NCI-H460 (cell line): ENCODE measurements at regions not wholly inside any gene's neighbourhood (a gene's known extent, or its start where the extent isn't known, plus 50 kb on each side); places are given as distances from the start of the nearest gene placed in this dataset.
"Not testable (repeated sequence)": the region's sequence is repeated elsewhere in the genome, so short reads cannot be mapped to it uniquely, and the experiment has no call there.

Source experiments
- DNase-seq: peaks from one replicate; pipeline ENCODE4 v3.0.0-alpha.2; 2016; ENCODE audit warnings: low read depth; ENCODE audit errors: extremely low read depth

DNA sequence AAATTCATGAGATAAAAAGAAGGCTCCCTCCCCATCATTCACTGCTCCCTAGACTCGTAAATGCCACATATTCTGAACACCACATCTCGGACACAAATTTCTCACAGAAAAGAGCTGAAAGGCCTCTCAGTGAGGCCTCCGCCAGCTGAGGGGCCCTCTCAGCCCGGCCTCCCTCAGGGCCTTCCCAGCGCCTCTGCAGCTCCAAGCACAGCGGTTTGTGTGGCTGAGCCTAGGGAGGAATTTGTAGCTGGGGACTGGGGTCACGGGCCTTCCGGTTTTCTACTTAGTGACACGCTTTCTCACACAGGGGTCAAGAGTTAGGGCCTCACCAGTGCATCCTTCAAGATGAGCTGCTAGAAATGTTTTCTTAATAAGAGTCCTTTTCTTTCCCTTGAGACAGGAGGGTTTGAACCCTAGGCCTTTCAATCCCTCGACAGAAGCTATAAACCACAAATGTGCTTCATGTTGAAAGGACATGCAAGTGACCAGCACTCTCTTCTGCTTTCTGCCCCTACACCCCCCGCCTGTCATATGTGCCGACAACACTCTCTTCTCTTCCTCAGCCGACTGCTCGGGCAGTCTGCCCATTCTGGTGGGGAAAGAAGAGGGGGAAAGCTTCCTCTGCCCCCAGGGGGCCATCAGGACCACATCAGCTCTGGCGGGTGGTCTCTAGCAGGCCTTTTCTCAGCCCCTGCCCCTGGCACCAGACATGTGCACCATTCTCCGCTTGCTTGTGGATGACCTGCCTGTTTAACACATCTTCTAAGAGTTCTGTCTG lies 104.9 kb downstream of the CHIC2 start:
- no peak for DNase-seq

DNA sequence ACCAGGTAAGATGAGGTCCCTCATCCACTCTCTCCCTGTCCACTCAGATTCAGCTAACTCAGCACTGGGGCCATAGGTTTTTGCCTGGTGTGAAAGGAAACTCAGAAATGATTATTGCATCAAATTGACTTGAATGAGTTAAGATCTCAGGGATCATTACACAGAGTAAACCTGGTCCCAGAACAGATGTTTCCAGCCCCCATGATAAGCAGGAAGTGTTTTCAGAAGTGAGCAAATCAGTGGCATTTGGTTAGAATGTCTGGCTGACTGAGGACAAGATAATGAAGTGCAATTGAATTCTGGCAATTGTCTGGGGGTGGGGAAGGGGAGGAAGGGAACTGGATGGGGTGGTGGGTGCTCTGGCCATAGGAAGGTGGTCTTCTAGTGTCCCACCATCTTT lies 108.0 kb downstream of the CHIC2 start:
- no peak for DNase-seq

DNA sequence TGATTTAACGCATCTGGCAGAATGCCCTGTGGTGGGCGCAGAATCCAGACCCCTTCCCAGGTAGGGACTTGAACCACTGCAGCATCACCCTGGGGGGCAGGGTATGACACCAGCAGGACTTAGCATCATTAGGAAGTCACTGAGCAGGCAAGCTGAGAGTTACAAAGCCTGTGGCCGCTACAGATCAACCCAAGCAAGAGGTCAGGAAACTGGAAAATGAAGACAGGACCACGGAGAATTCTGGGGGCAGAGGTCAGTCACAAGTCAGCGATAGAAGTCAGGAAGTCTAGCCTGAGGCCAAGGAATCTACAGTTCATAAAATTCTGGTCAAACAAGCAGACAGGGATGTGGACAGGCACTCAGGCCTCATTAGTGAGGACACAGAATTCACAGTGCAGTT lies 108.4 kb downstream of the CHIC2 start:
- no peak for DNase-seq

DNA sequence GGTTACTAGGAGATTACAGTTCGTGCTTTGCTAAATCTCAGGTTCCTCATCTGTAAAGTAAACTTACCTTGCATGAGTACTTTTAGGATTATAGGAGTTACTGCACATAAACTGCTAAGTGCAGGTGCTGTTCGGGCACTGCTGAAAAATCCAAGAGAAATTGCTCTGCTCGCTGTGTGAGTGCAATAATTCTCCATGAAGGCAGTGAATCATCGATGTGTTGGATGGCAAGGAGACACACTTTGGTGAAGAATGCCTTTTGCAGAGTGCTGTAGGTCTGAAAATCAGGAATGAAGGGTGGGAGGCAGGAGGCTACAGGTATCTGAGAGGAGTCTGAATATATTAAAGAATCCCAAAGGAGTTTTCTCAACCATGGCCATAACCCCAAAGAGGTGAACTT lies 113.0 kb downstream of the CHIC2 start:
- DNase-seq: no peak

DNA sequence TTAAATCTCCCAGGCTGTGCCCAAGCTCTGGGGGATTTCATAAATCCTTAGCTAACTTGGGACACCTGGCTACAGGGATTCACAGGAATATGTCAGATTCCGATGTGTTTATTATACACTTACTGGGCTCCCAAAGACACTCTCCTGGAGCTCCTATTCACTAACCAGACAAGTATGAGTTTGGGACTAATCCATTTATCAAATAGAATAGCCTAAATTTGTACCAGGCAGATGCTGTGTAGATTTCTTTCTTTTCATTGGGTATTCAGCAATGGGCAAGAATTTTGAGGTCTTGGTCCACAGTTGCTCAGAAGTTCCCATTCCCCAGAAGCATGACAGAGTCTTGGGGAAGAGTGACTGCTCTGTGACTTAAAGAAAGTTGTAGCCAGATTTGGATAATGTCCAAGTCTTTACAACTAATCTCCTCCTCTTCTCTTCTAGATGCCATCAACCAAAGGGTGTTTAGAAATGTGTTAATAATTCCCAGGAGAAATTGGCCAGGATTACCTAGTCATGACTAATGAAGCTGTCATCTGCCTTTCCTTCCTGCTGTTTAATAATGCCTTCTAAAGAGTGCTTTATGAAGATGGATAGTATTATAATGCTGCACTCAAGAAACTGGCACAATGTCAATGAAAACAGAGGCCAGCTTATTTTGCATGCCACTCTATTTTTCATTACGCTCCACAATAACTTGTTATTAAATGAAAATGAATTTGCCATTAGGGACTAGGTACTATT lies 120.9 kb downstream of the CHIC2 start:
- DNase-seq: no peak

DNA sequence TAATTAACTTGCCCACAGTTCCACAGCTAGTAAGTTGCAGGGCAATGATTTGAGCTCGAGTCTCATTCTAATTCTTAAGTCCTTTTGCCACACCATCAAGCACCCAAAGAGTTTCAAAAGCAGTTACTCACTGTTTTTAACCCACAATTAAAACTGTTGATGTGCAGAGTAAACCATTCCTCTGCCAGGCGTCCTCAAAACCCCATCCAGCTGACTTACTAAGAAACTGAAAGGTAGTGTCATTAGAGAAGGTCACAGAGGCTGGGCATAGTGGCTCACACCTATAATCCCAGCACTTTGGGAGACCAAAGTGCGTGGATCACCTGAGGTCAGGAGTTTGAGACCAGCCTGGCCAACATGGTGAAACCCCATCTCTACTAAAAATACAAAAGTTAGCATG lies 121.7 kb downstream of the CHIC2 start:
- no peak for DNase-seq

DNA sequence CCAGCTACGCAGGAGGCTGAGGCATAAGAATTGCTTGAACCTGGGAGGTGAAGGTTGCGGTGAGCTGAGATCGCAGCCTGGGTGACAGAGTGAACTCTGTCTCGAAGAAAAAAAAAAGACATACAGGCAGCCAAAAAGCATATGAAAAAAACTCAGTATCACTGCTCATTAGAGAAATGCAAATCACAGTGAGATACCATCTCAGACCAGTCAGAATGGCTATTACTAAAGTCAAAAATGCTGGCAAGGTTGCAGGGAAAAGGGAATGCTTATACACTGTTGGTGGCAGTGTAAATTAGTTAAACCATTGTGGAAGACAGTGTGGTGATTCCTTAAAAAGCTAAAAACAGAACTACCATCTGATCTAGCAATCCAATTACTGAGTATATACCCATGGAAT lies 123.1 kb downstream of the CHIC2 start:
- no peak for DNase-seq

DNA sequence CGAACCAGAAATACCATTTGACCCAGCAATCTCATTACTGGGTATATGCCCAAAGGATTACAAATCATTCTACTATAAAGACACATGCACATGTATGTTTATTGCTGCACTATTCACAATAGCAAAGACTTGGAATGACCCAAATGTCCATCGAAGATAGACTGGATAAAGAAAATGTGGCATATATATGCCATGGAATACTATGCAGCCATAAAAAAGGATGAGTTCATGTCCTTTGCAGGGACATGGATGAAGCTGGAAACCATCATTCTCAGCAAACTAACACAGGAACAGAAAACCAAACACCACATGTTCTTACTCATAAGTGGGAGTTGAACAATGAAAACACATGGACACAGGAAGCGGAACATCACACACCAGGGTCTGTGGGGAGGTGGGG lies 124.5 kb downstream of the CHIC2 start:
- not testable (repeated sequence) for DNase-seq

DNA sequence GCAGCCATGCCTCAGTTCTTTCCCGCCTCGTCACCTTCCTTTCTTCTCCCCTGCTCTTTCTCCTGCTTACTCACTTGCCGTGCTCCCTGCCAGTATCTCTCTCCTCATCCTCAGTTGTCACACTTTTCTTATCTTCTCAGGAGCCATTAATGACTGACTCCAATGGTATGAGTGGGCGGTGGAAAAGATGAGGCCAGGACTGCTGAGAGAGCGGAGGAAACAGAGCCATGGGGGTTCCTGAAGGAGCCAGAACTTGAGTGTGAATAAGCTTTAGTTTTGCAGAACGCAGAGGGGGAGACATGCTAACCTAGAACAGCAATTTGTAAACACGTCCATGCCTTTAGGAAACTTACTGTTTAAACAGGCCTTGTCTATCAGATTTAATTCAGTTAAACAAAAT lies 126.5 kb downstream of the CHIC2 start:
- DNase-seq: no peak

DNA sequence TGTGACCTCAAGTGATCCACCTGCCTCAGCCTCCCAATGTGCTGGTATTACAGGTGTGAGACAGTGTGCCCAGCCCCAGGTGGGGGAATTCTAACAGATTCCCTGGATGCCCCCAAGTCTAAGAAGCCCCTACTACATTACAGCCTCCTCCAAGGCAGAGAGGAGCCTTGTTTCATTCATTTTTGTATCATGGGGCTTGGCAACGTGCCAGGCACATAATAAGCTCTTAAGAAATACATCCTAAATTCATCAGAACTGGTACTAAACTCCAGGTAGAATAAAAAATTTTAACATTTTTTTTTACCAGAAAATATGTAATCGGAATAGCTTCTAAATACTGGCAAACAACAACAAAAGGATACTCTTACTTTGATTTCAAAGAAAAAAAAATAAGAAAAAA lies 127.1 kb downstream of the CHIC2 start:
- DNase-seq: no peak

DNA sequence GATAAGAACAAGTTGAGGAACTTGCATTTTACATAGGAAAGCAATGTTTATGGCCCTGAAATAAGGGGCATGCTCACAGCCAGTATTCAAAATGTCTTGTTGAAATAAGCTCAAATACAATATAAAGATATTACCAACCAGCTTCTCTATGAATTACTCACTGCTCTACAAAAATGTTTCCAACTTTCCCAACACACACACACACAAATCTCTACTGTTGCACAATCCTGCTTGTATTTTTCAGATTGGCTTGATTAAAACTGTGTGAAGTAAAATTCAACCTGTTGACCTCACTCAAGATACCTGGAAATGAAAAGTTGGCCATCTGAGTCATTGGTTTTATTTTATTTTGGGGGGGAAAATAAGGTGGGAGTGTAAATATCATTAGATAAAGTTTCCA lies 128.6 kb downstream of the CHIC2 start:
- DNase-seq: no peak

DNA sequence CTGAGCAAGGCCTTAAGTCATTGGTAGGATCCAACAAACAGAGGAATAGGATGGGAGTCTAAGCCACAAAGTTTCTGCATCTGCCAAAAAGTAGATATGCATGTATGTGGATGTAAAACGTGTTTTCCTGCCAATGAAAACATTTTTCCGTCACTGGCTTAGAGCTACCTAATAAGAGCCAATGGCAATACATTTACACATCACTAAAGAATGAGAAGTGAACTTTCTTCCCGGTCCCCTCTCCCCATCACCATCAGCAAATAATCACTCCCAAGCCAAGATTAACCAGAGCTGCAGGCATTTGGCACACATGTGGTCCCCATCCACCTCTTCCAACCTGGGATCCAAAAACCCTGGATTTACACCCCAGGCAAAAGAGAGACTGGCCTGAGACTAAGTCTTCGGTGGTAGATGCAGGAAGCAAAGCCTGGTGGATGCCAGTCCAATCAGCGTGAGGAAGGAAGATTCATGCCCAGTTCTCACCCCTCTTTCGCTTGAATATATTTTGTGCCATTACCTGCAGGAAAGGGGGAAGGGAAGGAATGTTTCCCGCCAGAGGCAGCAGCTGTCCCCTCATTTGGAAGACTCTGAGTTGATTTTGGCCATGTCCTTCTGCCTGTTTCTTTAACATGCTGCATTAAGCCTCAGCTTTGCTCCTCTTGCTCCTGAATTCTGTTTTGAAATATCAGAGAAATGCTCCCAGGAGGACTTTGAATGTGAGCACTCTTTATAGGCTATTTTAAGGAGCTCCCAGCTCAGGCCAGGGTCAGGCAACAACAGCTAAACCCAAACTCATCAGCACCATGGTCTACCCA lies 131.4 kb downstream of the CHIC2 start:
- DNase-seq: no peak

DNA sequence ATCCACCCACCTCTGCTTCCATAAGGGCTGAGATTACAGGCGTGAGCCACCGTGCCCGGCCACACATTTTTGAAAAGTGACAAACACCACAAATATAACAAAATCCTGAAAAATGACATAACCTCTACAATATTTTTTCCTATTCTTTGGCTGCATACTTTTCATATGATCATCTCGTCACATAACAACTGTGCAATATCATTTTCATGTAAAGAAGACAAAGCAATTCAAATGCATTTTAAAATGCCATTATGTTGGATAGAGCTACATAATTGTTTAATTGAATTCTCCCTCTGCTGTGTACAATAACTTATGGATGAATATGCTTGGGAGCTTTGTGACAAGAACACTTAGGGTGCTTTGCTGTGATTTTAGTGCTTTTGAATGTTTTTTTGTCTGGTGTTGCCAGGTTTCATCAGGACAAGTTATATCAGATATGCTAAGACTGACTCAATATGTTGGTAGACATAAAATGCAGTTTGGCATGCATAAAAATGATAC lies 132.9 kb downstream of the CHIC2 start:
- no peak for DNase-seq

DNA sequence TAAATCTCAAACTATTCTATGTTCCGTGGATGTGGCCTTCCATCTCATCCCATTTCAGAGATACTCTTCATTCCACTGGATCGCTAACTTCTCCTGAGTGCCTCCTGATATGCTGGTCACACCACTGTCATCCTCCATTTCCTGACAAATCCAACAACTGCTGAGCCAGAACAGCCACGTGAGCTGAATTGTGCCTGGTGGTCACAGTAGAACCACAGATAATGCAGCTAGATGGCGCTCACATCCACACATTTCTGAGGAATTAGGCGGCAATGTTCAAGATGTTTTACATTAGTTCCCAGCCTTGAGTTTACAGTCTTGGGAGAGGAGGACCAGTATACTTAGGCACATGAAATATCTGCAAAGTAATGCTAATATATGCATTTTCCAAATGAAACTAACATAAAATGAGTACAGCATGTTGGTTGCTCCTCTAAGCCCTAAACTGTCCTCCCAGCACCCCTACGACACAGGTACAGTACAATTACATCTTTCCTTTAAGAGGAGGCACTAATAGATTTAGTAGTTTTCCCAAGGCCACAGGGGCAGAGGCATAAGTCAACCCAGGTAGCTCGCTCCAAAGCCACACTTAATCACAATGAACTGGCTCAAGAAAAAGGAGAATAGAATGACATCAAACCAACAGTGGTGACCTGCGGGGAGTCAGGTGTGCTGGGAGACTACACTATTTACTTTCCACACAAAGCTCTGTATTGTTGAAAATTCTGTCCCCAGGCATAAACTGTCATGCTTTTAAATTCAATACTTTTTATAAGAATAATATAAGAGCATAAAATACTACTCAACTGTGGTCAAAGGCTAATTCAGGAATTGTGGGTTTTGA lies 134.2 kb downstream of the CHIC2 start:
- peak; percentile 59 for DNase-seq

DNA sequence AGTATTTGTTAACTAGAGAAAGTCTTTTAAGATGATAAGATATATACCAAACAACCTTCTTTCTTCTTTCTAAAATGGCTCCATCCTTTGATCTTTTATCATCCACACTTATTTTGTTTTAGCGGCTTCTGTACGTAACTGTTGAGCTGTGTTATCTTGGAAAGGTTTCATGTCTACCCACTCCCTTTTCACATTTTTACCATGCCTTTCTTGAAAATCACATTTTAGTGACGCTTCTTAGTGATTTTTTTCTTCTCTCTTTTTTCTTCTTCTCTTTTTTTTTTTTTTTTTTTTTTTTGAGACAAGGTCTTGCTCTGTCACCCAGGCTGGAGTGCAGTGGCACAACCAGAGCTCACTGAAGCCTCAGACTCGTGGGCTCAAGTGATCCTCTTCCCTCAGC lies 135.1 kb downstream of the CHIC2 start:
- DNase-seq: no peak

DNA sequence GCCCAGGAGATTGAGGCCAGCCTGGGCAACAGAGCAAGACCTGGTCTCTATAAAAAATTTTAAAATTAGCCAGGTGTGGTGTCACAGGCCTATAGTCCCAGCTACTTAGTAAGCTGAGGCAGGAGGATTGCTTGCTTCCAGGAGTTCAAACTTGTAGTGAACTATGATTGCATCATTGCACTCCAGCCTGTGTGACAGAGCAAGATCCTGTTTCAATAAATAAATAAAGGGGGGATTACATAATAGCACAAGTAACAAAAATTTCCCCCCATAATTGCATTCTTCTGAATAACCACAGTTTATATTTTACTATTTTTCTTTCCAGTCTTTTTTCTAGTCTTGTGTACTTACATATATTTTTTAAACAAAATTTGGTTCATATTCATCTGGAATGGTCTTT lies 135.6 kb downstream of the CHIC2 start:
- no peak for DNase-seq

DNA sequence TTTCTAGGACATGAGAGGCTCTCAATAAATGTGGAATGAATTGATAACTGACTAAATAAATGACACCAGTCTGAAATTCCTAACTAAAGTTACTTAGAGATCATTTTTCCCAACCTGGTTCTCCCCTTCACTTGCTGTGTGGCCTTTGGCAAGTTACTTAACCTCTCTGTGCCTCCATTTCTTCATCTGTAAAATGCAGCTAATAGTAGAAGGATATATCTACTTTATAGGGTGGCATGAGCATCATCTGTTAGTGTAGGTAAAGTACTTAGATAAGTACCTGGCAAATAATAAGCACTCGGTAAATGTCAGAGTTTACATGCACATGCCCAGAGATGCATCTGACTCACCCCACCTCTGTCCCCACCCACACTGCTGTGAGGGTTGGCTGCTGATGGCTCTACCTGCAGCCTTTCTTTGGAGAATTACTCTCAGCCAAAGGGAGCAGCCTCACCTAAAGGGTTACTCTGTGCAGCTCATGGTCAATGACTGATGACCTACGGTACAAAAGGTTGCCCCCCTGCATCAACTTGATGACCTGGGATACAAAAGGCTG lies 139.3 kb downstream of the CHIC2 start:
- DNase-seq: no peak

DNA sequence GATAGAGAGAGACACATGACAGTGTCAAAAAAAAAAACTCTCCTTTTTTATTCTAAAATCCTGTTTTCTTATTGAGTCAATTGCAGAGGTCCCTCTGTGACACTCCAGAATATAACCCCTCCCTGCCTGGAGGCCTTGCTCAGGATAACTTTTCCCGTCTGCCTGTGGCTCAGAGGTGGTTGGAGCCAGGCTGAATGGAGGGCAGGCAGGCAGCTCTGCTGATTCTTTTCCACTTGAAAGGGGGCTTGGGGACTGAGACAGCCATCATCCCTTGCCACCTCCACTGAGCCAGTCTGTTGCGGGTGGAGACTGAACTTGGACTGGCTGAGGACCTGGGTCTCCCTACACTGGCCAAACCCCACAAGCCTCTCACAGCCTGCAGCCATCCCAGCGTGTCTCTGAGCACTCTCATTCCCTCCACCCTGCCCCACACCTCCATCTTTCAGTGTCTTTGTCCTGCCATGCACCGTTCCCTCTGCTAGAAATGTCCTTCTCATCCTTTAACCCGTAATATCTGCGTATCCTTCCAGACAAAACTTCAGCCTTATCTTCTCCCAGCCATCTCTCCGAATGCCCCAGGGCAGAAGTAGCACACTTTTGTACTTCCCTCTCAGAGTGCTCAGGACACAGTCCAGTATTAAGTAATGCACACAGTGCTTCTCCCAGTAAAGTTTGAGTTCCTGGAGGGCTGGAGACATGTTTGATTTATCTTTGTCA lies 139.9 kb downstream of the CHIC2 start:
- no peak for DNase-seq

DNA sequence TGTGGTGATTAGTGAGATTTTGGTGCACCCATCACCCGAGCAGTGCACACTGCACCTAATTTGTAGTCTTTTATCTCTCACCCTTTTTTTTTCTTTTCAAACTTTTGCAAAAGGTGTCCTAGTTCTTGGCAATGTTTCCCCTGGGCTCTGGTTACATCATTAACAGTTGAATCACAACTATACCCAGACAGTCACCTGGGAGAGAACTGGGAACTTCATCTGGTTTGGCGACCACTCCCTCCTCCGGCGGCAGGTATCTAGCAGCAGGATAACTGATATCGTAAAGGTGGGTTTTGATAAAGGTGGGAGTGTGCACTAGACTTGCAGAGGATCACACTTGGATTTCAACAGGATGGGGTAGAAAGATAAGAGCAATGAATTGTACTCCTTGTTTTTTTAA lies 140.5 kb downstream of the CHIC2 start:
- DNase-seq: no peak

DNA sequence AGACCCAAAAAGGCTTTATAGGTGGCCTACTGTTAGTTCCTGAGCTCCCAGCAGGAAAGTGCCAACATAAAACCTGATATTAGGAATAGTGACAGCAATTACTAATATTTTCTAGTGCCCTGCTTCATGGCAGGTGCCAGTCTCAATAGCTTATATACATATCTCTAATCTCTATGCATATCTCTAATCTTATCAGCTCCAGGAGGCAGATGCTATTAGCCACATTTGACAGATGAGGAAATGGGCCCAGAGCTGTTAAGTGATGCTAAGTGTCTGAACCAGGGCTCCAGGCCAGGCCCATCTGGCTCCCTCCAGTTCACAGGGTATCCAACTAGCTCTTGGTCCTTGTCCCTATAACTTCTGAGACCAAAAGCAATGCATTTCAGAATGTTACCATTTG lies 142.5 kb downstream of the CHIC2 start:
- DNase-seq: no peak
